ENCODE measurements at regions not wholly inside any gene's neighbourhood (a gene's known extent, or its start where the extent isn't known, plus 50 kb on each side); places are given as distances from the start of the nearest gene placed in this dataset.
A peak's percentile ranks its signal among the peaks of the same experiment; 100 is the strongest.
"Not testable (repeated sequence)": the region's sequence is repeated elsewhere in the genome, so short reads cannot be mapped to it uniquely, and the experiment has no call there.

- TF ChIP-seq ZFX (IDR thresholded peaks at IDR 0.05) (no peak), CTCF (conservative IDR thresholded peaks at IDR 0.05) (no peak)
- H3K27ac ChIP-seq = no peak overlapping the region
Observed at GRCh38 chr1:114032271-114033215, 53.3 kb downstream of the OLFML3 start.

DNA sequence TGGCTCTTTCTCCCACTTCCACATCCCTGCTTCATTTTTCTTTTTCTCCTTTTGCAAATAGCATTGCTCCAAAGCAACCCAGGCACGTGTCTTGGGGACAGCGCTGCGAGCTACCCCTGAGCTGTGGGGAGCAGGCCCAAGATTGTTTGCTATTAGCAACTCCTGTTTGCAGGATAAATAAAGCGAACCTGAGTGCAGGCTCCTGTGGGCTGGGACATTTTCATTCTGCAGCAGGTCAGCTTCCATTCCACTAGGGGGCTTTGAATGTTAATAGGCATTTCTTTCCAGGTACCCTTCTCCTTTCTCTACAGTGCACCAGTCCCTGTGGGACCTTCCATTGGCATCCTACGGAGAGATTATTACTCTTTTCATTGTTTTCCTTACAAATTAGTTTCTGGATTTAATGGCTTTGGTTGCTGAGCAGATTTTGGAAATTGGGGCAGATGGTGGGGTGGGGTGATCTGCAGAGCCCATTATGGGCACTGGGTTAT lies 54.0 kb downstream of the OLFML3 start:
- TF ChIP-seq ZFX (IDR thresholded peaks at IDR 0.05) (no peak), CTCF (conservative IDR thresholded peaks at IDR 0.05) (peak; percentile 70)
- H3K27ac ChIP-seq = no peak overlapping the region

- TF ChIP-seq CTCF (conservative IDR thresholded peaks at IDR 0.05) (no peak), ZFX (IDR thresholded peaks at IDR 0.05) (no peak)
- H3K27ac ChIP-seq = no peak overlapping the region
Observed at GRCh38 chr1:114033961-114034360, 54.7 kb downstream of the OLFML3 start.

DNA sequence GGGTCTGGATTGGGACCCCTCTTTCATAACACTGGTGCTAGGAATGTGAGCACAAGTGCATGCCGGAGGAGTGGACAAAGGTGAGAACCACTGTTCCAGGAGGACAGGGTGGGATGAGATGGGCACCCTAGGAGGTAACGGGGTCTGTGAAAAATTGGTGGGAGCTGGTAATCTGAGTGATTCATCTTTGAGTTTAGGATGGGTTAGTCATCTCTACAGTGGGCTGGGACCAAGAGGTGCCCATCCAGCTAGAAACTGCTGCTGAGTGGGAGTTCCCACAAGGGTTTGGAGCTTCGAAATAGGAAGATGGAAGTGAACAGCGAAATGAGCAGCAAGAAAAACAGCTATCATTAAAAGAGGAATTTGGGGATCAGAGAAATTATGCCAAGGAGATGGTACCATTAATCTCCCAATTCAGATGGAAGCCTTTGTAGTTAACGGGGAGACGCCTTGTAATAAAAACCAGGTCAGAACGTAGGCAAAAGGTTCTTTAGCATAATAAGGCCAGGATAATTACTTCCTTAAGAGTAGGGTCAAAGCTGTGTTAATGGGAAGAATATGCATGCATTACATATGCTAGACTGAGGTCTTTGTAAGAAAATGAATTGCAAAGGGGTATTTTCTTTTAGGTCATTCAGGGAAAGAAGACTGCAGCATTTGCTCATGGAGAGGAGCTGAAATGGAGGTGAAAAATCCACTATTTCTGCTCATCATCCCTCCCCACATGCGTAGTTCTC lies 55.5 kb downstream of the OLFML3 start:
- H3K27ac ChIP-seq = no peak overlapping the region
- no peak for TF ChIP-seq CTCF (conservative IDR thresholded peaks at IDR 0.05)
- TF ChIP-seq ZFX (IDR thresholded peaks at IDR 0.05) = no peak

DNA sequence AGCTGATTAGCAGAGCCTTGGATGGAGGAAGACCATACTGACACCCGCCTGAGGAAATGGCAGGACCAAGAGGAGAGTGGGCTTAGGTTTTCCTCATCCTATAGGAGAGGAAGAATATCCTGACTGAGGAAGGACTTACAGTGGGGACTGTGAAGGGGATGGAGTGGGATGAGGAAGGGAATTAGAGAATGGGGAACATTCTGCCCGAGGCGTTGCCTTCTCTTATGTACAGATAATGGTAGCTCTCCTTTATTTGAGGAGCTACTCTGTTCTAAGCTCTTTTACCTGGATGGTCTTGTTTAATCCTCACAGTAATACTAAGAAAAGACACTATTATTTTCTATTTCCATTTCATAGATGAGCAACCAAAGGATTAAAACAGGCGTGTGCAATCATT lies 56.0 kb downstream of the OLFML3 start:
- H3K27ac ChIP-seq = no peak overlapping the region
- no peak for TF ChIP-seq CTCF (conservative IDR thresholded peaks at IDR 0.05)
- TF ChIP-seq ZFX (IDR thresholded peaks at IDR 0.05) = no peak

GRCh38 chr1:114036841-114037630 lies 57.8 kb downstream of the OLFML3 start:
- not testable (repeated sequence) for H3K27ac ChIP-seq

DNA sequence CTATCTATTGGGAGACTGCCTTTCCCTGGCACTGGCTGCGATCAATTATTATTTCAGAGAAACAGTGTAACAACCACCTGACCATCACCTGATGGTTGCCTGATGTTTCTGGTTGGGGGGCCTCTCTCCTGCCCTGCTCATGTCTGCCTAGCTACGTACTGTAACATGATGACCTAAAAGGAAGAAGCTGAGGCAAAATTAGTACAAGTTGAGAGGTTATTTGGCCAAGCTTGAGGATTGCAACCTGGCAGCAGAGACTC lies 58.3 kb downstream of the OLFML3 start:
- no peak overlapping the region for H3K27ac ChIP-seq
- no peak for TF ChIP-seq CTCF (conservative IDR thresholded peaks at IDR 0.05)
- TF ChIP-seq ZFX (IDR thresholded peaks at IDR 0.05) = no peak
